PFSK-1 (cell line): ENCODE measurements at regions not wholly inside any gene's neighbourhood (a gene's known extent, or its start where the extent isn't known, plus 50 kb on each side); places are given as distances from the start of the nearest gene placed in this dataset.

ENCODE experiments used
- POLR2AphosphoS5 ChIP-seq: IDR thresholded peaks from 2 replicates; pipeline ENCODE4 v1.6.1; 2012; ENCODE audit warnings: low read depth, mild to moderate bottlenecking, control low read depth, low read length, moderate library complexity
- TAF1 ChIP-seq: IDR thresholded peaks from 2 replicates; pipeline ENCODE4 v1.6.1; 2012; ENCODE audit warnings: low read length, control low read depth, borderline replicate concordance; ENCODE audit not compliant: insufficient read depth
- TF ChIP-seq, protein P1 (sequence below), 2 experiments: IDR thresholded peaks; 2 replicates each; pipeline versions ENCODE4 v1.6.1 to v1.8.0; 2011 to 2012; ENCODE audit warnings: low read depth in 2 of 2, low read length in 2 of 2, control low read depth in 1 of 2, inconsistent platforms in 1 of 2, mild to moderate bottlenecking in 1 of 2, moderate library complexity in 1 of 2; ENCODE audit not compliant: insufficient read depth in 1 of 2

- TF ChIP-seq POLR2AphosphoS5 (no peak), TAF1 (no peak)
- TF ChIP-seq, protein P1, sequence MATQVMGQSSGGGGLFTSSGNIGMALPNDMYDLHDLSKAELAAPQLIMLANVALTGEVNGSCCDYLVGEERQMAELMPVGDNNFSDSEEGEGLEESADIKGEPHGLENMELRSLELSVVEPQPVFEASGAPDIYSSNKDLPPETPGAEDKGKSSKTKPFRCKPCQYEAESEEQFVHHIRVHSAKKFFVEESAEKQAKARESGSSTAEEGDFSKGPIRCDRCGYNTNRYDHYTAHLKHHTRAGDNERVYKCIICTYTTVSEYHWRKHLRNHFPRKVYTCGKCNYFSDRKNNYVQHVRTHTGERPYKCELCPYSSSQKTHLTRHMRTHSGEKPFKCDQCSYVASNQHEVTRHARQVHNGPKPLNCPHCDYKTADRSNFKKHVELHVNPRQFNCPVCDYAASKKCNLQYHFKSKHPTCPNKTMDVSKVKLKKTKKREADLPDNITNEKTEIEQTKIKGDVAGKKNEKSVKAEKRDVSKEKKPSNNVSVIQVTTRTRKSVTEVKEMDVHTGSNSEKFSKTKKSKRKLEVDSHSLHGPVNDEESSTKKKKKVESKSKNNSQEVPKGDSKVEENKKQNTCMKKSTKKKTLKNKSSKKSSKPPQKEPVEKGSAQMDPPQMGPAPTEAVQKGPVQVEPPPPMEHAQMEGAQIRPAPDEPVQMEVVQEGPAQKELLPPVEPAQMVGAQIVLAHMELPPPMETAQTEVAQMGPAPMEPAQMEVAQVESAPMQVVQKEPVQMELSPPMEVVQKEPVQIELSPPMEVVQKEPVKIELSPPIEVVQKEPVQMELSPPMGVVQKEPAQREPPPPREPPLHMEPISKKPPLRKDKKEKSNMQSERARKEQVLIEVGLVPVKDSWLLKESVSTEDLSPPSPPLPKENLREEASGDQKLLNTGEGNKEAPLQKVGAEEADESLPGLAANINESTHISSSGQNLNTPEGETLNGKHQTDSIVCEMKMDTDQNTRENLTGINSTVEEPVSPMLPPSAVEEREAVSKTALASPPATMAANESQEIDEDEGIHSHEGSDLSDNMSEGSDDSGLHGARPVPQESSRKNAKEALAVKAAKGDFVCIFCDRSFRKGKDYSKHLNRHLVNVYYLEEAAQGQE (IDR thresholded peaks at IDR 0.05; ENCODE audit: insufficient read depth in 1 of 2, low read depth in 2 of 2, low read length in 2 of 2), result no peak
Measured at GRCh38 chr13:78780708-78781107, 121.8 kb upstream of the OBI1 start.
